Stimulated activated CD4-positive, alpha-beta T cell treated with anti-CD3 and anti-CD28 coated beads, Interleukin-1b, Interleukin-23, amount 100 ng/mL, for 24 hours (primary cell): ENCODE measurements at regions not wholly inside any gene's neighbourhood (a gene's known extent, or its start where the extent isn't known, plus 50 kb on each side); places are given as distances from the start of the nearest gene placed in this dataset.

Source experiments
- DNase-seq, 4 experiments: peaks; one replicate each; pipeline ENCODE4 v3.0.0-alpha.2; 2020; ENCODE audit warnings: low read depth in 4 of 4, low spot score in 1 of 4

DNA sequence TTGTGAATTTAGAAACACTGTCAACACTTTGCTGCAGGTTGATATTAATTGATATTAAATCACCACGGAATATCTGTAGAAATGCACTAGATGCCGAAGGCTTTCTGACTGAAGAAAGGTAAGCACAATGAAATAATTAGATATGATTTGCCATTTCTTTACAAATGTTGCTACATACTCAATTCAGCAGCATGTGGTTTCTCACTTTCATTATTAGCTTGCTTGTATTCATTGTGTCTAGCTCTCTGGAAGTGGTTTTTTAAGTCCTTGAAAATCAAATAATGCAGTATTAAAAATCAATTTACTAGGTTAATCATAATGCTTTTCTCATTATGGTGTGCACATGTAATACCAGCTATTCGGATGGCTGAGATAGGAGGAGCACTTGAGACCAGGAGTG, 231.3 kb upstream of the MARCKS start:
- DNase-seq, result no peak

DNA sequence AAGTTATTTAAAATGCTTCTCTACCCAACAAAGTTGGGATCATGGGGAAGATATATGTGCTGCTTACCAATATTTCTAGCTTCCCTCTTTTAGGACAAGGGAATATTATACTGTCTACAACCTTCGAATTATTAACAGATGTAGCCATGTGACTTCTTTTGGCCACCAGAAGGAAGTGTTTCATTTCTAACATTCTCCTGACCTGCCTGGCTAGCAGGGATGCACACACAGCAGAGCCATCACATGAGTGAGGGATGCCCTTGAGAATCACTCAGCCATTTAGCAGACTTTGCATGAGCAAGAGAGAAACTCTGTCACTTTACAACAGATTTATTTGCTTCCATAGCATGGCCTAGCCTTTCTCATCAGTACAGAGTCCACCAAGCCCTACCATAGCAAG, 230.7 kb upstream of the MARCKS start:
- DNase-seq, result no peak

DNA sequence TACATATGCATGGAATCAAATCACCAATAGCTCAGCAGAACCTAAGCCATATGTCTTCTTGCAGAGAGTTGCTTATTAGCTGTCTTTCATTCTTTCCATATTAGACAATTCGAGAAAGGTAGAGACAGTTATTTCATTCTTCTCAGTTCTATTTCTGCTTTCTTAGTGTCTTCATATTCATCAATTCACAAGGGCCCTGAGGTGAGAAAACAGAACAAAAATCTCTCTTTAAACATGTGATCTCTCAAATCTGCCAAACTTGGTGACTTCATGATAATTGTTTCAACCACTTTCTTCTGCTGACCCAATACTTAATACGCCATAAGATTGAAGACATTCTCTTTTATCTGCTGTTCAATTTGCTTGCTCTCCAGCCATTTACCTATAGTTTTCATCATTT, 229.7 kb upstream of the MARCKS start:
- DNase-seq, result no peak

DNA sequence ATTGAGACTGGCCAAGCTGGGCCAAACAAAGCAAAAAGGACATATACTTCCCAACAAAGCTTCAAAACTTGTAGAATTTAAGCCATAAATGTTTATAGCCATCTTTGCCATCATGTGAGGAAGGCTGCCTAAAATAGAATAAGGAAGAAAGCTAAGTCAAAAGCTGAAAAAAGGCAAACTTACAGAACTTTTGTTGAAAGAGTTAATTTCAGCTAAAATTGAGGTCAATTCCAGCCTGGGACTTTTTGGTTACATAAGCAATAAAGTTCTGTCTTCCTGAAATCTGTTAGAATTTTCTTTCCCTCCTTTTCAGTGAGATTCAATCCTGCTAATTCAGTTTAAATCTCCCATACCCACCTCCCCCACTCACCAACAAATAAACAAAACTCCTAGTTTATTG, 227.9 kb upstream of the MARCKS start:
- DNase-seq, result no peak

DNA sequence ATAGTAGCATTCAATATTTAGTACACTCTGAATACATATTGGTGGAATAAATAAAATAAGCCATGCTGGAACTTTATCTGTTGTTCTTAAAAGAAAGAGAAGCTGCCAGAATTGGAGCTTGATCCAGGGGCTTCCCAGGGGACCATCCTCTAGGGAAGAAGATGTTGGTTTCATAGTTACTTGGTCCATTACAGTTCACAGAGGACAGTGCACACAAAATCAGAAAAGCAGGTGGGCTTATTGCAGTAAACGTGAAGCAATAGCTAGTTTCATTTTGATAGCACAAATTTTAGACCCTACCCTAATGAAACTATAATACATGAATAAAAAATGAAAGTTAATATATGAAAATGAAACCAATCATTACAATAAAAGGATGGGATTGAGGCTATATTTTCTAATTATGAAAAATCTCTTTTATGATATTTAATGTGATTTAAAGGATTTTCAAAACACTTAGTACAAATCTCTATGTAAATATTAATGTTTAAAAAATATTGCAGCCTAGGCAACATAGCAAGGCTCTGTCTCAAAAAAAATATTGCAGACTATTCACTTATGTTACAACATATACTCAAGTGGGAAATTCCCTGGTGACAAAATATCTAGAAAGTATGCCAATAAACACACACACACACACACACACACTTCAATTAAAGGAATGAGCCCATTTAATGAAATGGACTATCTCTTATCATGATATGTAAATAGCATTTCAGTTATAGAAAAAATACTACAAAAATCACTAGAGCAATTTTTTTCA, 227.0 kb upstream of the MARCKS start:
- no peak for DNase-seq

DNA sequence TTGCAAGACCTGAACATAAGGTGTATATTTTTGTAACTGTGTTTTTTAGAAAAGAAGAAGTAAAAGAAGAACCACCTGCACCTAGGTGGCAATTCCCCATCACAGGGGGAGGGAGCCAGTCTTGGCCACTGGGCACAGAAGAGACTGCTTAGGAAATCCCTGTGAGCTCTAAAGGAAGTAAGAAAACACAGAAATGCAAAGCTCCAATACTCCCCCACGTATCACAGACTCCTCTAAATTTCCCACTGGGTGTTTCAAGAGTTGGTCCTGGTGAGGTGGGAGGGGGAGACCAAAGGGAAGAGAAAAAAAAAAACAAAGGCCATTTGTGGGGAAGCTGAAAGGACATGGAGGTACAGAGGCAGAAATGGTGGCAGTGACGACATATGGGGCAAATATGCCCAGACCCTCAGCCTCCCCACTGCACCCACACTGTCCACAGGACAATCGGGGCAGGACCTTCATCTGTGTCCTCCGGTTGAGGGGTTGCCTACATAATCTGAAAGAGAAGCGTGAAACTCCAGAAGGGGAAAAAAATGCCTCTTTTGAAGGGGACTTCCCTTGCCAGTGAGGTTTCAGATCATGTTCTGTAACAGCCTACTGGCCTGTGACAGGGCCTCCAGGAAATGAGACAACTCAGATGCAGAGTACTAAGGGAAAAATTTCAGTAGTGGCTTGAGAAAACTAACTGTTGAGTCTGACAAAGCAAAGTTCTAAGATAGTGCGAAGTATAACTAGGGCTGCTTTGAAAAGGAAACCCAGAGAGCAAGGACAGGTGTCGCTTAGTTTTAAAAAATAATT, 226.2 kb upstream of the MARCKS start:
- no peak for DNase-seq

DNA sequence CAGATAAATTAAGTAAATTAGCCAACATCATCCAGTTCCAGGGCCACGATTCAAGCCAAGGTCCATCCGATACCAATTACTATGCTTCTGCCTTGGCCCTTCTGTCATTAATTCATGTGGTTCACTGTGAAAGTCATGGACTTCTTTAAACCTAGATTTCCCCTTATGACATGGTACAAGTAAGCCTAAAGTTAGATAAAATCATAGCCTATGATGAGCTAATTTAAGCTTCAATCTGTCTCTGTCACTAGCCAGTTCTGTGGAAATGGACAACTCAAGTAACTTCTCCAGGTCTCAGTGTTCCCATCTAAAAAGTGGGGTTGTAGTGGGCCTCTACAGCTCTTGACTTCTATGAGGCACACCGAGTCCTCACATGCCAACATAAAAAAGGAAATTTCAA, 225.5 kb upstream of the MARCKS start:
- no peak for DNase-seq

DNA sequence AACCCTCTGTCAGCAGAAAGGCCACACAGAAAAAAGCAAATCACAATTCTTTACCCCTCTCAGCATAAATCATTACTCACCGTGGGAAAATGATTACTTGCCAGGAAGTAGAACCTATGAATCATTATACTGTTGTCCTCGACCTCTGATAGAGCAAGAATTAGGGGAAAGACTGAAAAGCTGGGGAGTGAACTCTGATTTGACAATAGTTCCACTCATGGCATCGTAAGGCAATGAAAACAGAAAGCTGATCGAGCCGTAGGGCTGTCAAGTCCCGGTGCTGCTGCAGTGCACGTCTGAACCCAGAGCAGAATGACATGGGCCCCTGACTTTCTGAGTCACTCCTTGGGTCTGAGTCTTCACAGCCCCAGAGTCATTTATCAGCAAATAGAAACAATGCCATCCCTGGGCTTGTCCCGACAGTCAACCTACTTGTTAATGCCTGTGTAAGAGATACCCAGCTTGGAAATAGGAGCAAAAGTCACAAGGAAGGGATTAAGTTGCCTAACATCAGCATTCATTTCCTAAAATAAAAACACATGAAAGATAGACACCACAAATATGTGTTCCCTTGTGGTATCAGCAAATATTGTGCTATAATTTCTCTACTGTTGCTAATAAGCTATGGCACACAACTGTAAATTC, 224.8 kb upstream of the MARCKS start:
- DNase-seq, result peak in 3 of 4 experiments; percentile 6 to 17 (median 16)

DNA sequence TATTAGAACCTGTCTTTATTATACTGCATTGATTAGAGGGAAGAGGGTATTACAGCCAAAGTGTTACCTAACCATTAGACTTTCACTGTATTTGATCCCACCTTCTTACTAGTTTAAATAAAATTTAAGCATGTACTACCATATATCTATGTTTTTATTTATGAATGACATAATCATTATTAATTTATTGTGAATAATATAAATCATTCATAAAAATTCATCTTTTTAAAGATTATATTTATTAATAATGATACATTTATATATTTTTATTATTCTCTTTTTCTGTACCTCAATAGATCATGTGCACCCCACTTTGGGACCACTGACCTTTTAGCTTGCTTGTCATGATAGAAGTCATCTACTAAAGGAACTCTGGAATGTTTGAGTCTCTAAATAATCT, 223.5 kb upstream of the MARCKS start:
- no peak for DNase-seq

DNA sequence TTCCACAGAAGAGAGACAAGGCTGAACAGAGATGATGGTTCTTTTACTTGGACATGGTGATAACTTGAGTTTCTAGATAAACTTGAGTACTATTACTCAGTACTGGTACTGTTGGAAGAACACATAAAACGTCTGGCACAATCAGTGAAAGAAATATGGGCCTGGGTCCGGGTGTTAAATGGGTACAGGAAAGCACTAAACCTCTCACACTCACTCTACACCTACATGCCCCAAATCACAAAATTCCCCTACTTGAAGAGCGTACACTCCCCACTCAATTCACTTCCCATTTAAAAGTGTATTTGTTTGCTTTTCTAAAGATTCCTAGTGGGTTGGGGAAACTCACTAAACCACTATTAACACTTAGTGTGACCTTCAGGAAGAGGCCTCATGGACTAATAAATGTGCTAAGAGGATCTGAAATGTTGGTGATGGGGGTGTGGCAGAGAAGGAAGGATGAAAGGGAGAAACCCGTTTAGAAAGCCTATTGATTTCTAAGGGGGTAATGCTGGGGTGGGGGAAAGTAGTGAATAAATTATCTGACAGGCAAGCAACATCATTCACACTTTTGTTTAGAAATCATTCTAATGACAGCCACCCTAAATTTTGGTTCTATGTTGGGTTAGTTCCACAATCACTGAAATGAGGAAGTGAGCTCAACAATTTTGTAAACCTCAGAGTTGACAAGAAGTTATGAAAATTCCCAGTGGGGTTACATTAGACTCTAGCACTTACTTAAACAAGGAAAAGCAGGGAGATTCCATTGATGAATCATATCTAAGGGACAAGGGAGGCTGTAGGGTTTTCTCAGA, 222.6 kb upstream of the MARCKS start:
- no peak for DNase-seq

DNA sequence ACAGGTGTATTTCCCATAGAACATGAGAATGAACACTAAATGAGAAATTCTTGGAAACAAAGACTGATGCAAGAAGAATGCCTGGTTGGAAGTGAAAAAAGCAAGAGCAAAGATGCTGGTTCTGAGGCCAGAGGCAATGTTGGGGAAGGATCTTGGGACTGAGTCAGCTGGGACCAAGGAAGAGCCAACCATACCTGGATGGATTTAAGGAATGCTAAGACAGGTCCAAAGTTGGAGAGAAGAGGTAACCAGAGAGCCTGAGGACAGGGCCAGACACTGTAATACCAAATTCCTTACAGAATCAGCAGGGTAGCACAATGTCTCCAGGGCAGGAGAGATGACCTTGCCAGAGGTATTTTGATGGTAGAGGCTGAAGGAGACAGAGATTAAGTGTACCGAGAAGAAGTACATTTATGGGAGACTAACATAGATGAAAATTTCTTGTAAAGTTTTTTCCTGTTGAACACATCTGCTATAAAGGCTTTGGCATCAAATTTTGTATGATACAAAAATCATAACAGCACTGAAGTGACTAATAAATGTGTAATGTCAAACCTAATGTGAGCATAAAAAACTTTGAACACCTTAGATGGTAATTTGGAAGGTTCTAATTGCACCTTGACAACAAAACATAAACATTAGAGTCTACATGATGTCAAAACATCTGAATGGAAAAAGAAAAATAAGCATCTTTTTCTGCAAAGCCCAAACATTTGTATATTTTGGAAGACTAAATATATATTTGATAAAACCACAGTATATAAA, 221.7 kb upstream of the MARCKS start:
- no peak for DNase-seq

DNA sequence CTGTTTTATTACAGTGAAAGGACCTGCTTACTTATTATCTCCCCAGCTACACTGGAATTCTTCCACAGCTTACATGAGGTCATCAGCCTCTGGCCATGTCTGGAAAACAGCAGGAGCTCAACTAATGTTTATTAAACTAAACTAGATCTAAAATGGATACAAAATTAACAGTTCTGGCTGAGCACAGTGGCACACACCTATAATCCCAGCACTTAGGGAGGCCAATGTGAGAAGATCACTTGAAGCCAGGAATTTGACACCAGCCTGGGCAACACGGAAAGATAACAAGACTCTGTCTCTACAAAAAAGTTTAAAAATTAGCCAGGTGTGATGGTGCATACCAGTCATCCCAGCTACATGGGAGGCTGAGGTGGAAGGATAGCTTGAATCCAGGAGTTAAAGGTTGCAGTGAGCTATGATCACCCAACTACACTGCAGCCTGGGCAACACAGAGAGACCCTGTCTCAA, 220.8 kb upstream of the MARCKS start:
- no peak for DNase-seq

DNA sequence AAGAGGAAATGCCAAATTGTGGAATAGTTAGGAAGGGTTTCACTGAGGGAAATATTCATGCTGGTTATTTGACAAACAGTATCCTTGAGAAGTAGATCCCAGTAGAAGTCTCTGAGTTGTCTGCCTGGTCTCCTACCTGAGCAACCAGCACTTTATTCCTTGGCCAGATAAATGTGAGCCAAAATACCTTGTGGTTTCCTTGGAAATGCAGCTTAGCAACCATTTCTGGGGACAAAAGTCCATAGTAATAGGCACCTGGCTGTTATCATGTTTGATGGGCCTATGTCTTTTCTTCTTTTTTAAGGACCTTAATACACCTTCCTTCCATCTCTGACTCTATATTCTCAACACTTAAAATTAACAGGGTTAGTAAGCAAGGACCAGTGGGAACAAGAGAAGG, 217.1 kb upstream of the MARCKS start:
- no peak for DNase-seq

DNA sequence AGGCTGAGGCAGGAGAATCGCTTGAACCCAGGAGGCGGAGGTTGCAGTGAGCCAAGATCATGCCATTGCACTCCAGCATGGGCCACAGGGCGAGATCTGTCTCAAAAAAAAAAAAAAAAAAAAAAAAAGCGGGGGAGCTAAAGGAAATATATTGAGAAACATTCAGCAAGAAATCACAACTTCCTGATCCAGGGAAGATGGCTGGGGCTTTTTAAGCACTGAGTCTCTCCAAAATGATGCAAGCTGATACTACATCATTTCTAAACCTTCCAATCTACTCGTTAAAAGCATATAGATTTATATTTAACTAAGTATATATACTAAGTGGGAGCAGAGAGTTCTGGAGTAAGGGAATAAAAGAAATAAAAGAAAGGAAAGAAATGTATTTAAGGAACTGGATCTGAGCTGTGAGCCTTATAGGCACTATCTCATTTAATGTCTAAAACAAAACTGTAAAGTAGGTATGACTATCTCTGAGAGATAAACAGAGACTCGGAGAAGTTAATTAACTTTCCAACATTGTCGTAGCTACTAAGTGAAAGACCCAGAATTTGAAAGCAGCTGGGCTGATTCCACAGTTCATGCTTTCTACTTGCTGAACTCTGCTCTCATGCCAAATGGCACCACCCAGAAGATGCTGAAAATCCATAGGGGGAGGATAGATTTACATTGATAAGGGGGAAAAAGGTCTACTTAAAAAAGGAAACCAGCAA, 215.0 kb upstream of the MARCKS start:
- no peak for DNase-seq

DNA sequence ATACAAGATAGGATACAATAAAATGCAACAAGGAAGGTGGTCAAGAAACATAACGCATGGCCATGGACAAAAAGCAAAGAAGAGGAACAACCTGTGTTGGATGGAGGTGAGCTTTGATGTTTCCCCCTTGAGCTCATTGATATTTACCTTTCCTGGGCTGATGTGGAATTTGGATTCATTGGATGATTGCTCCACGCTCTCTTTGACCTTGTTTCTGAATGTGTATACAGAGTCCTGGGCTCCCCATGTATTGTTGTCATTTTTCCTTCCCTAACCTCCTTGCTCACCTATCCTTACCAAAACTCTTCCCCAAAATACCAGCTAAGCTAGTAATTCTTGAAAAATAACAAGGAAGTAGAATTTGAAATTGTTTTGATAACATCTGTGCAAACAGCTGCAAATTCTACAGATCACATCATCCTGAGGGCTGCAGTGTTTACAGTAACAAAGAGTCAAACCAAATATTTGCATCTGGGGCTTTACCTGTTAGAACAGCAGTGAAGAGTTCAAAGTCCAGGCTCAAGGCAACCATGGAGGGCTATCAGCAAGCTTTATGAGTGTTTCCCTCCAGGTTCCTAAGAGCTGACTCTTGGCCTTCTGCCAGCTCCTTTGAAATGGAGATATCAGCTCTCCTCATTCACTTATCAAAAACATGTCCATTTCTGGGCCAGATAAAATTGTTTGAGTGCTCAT, 214.3 kb upstream of the MARCKS start:
- no peak for DNase-seq

DNA sequence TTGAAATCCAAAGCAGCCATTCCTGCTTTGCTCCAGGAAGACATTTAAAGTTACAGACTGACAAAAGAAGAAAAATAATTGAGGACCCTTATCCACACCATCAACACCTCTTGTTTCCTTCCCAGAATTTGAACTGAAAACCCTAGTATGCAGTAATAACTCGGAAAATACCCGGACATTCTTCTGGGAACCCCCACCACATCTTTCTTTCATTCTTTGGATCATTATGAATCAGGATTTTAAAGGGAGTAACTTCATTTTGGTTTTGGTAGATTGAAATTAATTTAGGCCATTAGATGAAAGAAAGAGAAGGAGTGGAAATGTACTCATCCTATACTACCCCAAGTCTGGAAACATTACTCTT, 213.8 kb upstream of the MARCKS start:
- DNase-seq, result no peak

DNA sequence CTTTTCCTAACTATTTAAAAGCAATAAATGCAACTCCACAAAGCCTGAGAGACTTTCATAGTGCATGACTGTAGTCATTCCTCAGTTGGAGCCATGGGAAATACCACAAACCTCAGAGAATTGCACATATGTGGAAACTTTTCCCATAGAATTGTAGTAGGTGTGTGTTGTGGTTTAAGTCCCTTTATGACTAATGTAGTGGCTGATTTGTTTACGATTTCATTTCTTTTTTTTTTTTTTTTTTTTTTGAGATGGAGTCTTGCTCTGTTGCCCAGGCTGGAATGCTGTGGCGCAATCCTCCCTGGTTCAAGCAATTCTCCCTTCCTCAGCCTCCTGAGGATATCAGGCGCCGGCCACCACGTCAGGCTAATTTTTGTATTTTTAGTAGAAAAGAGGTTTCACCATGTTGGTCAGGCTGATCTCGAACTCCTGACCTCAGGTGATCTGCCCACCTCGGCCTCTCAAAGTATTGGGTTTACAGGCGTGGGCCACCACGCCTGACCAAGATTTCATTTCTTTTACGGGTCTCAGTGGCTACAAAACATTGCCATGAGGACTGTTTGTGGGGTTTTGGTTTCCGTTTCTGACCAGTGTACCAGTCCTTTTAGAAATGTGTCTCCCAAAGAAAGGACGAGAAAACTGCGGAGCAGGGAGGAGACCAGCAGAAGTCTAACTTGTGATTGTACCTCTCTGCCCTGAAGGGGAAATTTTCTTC, 212.1 kb upstream of the MARCKS start:
- no peak for DNase-seq

DNA sequence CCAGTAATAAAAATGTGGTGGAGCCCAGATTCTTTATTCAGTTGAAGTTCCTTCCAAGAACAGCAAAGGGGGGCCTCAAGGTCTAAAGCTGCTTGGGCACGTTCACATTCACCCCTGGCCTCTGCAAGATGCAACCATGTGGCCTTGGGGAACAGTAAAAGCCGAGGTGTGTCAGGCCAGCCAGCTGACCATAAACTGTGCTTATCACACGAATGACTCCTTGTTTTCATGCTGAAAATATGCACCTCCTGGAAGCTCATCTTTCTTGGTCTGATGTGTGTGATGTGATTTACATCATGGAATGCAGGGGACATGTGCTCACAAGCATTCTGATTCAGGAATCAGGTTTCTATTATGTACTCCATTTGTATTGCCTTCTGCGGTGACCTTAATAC, 211.6 kb upstream of the MARCKS start:
- DNase-seq, result no peak

DNA sequence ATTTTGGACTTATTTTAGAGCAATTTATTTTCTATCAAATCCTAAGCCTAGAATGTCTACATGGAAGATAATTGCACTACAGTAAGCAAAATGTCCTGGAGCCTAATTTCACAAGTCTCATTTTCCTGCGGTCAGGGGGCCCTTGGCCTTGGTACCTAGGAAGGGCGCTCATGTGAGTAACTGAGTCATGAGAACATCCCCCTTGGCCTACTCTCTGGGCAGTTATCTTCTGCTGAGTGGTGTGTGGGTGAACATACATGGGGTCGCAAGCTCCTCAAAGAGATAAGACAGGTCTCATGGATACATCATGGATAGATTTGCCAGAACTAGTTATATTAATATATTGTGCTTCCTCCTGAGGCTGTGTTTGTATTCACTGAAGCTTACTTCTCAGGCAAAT, 211.2 kb upstream of the MARCKS start:
- DNase-seq, result no peak
